SK-N-SH treated with all-trans-retinoic acid at 6 μM for 48 hours (cell line): ENCODE measurements at regions not wholly inside any gene's neighbourhood (a gene's known extent, or its start where the extent isn't known, plus 50 kb on each side); places are given as distances from the start of the nearest gene placed in this dataset.

Experiments used
- CSDC2 ChIP-seq: fragments of 250-450 bp; sonication (Bioruptor Pico); IDR thresholded peaks from 2 replicates; pipeline ENCODE4 v1.5.0; 2020; ENCODE audit warnings: mild to moderate bottlenecking, moderate library complexity
- CSRNP3 ChIP-seq: fragments of 250-450 bp; sonication (Bioruptor Pico); IDR thresholded peaks from 2 replicates; pipeline ENCODE4 v1.5.1; 2021; ENCODE audit warnings: mild to moderate bottlenecking, moderate library complexity
- GLIS3 ChIP-seq: fragments of 250-450 bp; sonication (Bioruptor Pico); IDR thresholded peaks from 2 replicates; pipeline ENCODE4 v1.5.0; 2020; ENCODE audit warnings: mild to moderate bottlenecking, moderate library complexity
- ISL1 ChIP-seq: fragments of 250-450 bp; sonication (Bioruptor Pico); IDR thresholded peaks from 2 replicates; pipeline ENCODE4 v2.1.2; 2022; ENCODE audit warnings: mild to moderate bottlenecking, moderate library complexity
- OSR1 ChIP-seq: fragments of 250-450 bp; sonication (Bioruptor Pico); IDR thresholded peaks from 2 replicates; pipeline ENCODE4 v1.8.0; 2022; ENCODE audit warnings: moderate library complexity, mild to moderate bottlenecking, inconsistent platforms
- PPARA ChIP-seq: fragments of 250-450 bp; sonication (Bioruptor Pico); IDR thresholded peaks from 2 replicates; pipeline ENCODE4 v1.5.0; 2020; ENCODE audit warnings: mild to moderate bottlenecking, borderline replicate concordance
- RARB ChIP-seq: fragments of 250-450 bp; sonication (Bioruptor Pico); IDR thresholded peaks from 2 replicates; pipeline ENCODE4 v1.8.0; 2021; ENCODE audit warnings: mild to moderate bottlenecking, moderate library complexity
- ZC3H10 ChIP-seq: fragments of 250-450 bp; sonication (Bioruptor Pico); IDR thresholded peaks from 2 replicates; pipeline ENCODE4 v1.5.1; 2021; ENCODE audit warnings: mild to moderate bottlenecking, moderate library complexity
- ZFP3 ChIP-seq: fragments of 250-450 bp; sonication (Bioruptor Pico); IDR thresholded peaks from 2 replicates; pipeline ENCODE4 v1.5.0; 2020; ENCODE audit warnings: mild to moderate bottlenecking, moderate library complexity
- ZNF8 ChIP-seq: fragments of 450-650 bp; formaldehyde crosslinking; IDR thresholded peaks from 2 replicates; pipeline ENCODE4 v1.5.0; 2020; ENCODE audit warnings: mild to moderate bottlenecking, moderate library complexity
- TF ChIP-seq, protein P1 (sequence below): fragments of 250-450 bp; sonication (Bioruptor Pico); IDR thresholded peaks from 2 replicates; pipeline ENCODE4 v1.8.0; 2020; ENCODE audit warnings: mild to moderate bottlenecking, moderate library complexity, borderline replicate concordance
- TF ChIP-seq, protein P2 (sequence below): fragments of 250-450 bp; sonication (Bioruptor Pico); IDR thresholded peaks from 2 replicates; pipeline ENCODE4 v1.5.1; 2020; ENCODE audit warnings: low read depth, mild to moderate bottlenecking, moderate library complexity
- TF ChIP-seq, protein P3 (sequence below): fragments of 250-450 bp; sonication (Bioruptor Pico); IDR thresholded peaks from 2 replicates; pipeline ENCODE4 v1.8.0; 2021; ENCODE audit warnings: low read depth, mild to moderate bottlenecking, moderate library complexity, borderline replicate concordance

- TF ChIP-seq, protein P1, sequence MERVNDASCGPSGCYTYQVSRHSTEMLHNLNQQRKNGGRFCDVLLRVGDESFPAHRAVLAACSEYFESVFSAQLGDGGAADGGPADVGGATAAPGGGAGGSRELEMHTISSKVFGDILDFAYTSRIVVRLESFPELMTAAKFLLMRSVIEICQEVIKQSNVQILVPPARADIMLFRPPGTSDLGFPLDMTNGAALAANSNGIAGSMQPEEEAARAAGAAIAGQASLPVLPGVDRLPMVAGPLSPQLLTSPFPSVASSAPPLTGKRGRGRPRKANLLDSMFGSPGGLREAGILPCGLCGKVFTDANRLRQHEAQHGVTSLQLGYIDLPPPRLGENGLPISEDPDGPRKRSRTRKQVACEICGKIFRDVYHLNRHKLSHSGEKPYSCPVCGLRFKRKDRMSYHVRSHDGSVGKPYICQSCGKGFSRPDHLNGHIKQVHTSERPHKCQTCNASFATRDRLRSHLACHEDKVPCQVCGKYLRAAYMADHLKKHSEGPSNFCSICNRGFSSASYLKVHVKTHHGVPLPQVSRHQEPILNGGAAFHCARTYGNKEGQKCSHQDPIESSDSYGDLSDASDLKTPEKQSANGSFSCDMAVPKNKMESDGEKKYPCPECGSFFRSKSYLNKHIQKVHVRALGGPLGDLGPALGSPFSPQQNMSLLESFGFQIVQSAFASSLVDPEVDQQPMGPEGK (CRISPR knock-in tag), result no peak
- no peak for TF ChIP-seq ZFP3 (CRISPR knock-in tag)
- TF ChIP-seq GLIS3 (CRISPR knock-in tag), result no peak
- TF ChIP-seq CSDC2 (CRISPR knock-in tag), result no peak
- TF ChIP-seq OSR1, result no peak
- no peak for TF ChIP-seq ISL1 (CRISPR knock-in tag)
- TF ChIP-seq CSRNP3 (CRISPR knock-in tag), result no peak
- TF ChIP-seq RARB (CRISPR knock-in tag), result no peak
- TF ChIP-seq, protein P2, sequence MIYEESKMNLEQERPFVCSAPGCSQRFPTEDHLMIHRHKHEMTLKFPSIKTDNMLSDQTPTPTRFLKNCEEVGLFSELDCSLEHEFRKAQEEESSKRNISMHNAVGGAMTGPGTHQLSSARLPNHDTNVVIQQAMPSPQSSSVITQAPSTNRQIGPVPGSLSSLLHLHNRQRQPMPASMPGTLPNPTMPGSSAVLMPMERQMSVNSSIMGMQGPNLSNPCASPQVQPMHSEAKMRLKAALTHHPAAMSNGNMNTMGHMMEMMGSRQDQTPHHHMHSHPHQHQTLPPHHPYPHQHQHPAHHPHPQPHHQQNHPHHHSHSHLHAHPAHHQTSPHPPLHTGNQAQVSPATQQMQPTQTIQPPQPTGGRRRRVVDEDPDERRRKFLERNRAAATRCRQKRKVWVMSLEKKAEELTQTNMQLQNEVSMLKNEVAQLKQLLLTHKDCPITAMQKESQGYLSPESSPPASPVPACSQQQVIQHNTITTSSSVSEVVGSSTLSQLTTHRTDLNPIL (CRISPR knock-in tag), result no peak
- no peak for TF ChIP-seq ZNF8 (CRISPR knock-in tag)
- TF ChIP-seq, protein P3, sequence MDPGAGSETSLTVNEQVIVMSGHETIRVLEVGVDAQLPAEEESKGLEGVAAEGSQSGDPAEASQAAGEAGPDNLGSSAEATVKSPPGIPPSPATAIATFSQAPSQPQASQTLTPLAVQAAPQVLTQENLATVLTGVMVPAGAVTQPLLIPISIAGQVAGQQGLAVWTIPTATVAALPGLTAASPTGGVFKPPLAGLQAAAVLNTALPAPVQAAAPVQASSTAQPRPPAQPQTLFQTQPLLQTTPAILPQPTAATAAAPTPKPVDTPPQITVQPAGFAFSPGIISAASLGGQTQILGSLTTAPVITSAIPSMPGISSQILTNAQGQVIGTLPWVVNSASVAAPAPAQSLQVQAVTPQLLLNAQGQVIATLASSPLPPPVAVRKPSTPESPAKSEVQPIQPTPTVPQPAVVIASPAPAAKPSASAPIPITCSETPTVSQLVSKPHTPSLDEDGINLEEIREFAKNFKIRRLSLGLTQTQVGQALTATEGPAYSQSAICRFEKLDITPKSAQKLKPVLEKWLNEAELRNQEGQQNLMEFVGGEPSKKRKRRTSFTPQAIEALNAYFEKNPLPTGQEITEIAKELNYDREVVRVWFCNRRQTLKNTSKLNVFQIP, result no peak
- TF ChIP-seq ZC3H10 (CRISPR knock-in tag), result no peak
- TF ChIP-seq PPARA, result no peak
Measured at GRCh38 chr5:74051076-74051475, 425.1 kb downstream of the ARHGEF28 start.
